ENCODE measurements at regions not wholly inside any gene's neighbourhood (a gene's known extent, or its start where the extent isn't known, plus 50 kb on each side); places are given as distances from the start of the nearest gene placed in this dataset.

- Histone ChIP-seq H3K36me3 (replicated peaks; ENCODE audit: insufficient read depth, low read length) (no peaks in the 10 kb centered on the region), H3K4me3 (ENCODE audit: low read length) (no peak overlapping the region), H3K4me1 (ENCODE audit: low read length) (no peaks in the 10 kb centered on the region), H4K20me1 (ENCODE audit: insufficient read depth, low read length) (no peaks in the 10 kb centered on the region), H3F3A (ENCODE audit: insufficient read depth, low read length) (no peaks in the 10 kb centered on the region), H3K79me2 (ENCODE audit: low read length) (no peaks in the 10 kb centered on the region), H2AFZ (ENCODE audit: low read length) (no peak overlapping the region), H3K4me2 (ENCODE audit: low read depth, low read length) (no peak overlapping the region), H3K9me2 (replicated peaks; ENCODE audit: insufficient read depth, low read length) (no peaks in the 10 kb centered on the region), H3K9ac (ENCODE audit: low read length) (no peak overlapping the region), H3K27ac (ENCODE audit: low read length) (no peak overlapping the region), H3K9me3 (replicated peaks; ENCODE audit: insufficient read depth, low read length) (no peaks in the 10 kb centered on the region), H3K27me3 (replicated peaks; ENCODE audit: insufficient read depth, low read length) (no peaks in the 10 kb centered on the region)
- TF ChIP-seq, protein P1, sequence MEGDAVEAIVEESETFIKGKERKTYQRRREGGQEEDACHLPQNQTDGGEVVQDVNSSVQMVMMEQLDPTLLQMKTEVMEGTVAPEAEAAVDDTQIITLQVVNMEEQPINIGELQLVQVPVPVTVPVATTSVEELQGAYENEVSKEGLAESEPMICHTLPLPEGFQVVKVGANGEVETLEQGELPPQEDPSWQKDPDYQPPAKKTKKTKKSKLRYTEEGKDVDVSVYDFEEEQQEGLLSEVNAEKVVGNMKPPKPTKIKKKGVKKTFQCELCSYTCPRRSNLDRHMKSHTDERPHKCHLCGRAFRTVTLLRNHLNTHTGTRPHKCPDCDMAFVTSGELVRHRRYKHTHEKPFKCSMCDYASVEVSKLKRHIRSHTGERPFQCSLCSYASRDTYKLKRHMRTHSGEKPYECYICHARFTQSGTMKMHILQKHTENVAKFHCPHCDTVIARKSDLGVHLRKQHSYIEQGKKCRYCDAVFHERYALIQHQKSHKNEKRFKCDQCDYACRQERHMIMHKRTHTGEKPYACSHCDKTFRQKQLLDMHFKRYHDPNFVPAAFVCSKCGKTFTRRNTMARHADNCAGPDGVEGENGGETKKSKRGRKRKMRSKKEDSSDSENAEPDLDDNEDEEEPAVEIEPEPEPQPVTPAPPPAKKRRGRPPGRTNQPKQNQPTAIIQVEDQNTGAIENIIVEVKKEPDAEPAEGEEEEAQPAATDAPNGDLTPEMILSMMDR (IDR thresholded peaks at IDR 0.05; ENCODE audit: low read length) = no peak
- TF ChIP-seq EZH2phosphoT487 (IDR thresholded peaks at IDR 0.05; ENCODE audit: low read length) (no peak), EZH2 (optimal IDR thresholded peaks at IDR 0.05; ENCODE audit: low read depth, low read length) (no peak)
- no peak for DNase-seq
Observed at GRCh38 chr3:104879919-104880318, 486.8 kb upstream of the ALCAM start.

DNA sequence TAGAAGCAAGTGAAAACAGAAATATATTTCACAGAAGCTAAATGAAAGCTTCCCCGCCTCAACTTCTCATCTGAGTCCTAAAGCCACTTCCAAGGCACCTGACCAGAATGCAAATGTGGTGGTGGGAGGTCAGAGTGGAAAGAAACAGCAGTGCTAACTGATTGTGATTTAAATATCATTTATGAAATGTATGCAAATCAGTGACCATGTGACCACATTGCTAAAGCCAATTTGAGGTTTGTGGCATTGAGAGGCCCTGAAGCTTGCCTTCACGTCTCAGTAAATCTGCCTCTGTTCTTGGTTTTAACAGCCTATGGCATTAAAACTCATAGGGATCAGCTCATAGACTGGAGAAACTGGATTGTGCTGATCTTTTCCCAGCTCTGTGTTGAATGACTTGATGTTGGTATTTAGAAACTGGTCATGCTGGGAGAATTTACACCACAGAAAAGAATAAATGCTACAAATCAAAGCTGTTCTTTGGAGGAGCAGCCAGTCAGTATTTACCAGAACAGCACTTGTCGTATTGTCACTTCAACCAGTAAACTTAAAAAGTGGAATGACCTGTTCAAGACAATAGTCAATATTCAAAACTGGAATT lies 481.4 kb upstream of the ALCAM start:
- Histone ChIP-seq H3K4me2 (ENCODE audit: low read depth, low read length) (no peak overlapping the region), H3F3A (ENCODE audit: insufficient read depth, low read length) (no peaks in the 10 kb centered on the region), H3K9ac (ENCODE audit: low read length) (no peak overlapping the region), H2AFZ (ENCODE audit: low read length) (no peak overlapping the region), H3K27ac (ENCODE audit: low read length) (no peak overlapping the region), H3K27me3 (replicated peaks; ENCODE audit: insufficient read depth, low read length) (no peaks in the 10 kb centered on the region), H3K9me2 (replicated peaks; ENCODE audit: insufficient read depth, low read length) (no peaks in the 10 kb centered on the region), H4K20me1 (ENCODE audit: insufficient read depth, low read length) (no peaks in the 10 kb centered on the region), H3K79me2 (ENCODE audit: low read length) (no peaks in the 10 kb centered on the region), H3K36me3 (replicated peaks; ENCODE audit: insufficient read depth, low read length) (no peaks in the 10 kb centered on the region), H3K4me1 (ENCODE audit: low read length) (no peaks in the 10 kb centered on the region), H3K9me3 (replicated peaks; ENCODE audit: insufficient read depth, low read length) (no peaks in the 10 kb centered on the region), H3K4me3 (ENCODE audit: low read length) (no peak overlapping the region)
- no peak for TF ChIP-seq EZH2phosphoT487 (IDR thresholded peaks at IDR 0.05; ENCODE audit: low read length)
- TF ChIP-seq, protein P1 (IDR thresholded peaks at IDR 0.05; ENCODE audit: low read length) = no peak
- no peak for TF ChIP-seq EZH2 (optimal IDR thresholded peaks at IDR 0.05; ENCODE audit: low read depth, low read length)
- no peak for DNase-seq

- H2AFZ ChIP-seq (ENCODE audit: low read length) = no peak overlapping the region
- no peaks in the 10 kb centered on the region for H3K9me3 ChIP-seq (replicated peaks; ENCODE audit: insufficient read depth, low read length)
- H3K4me2 ChIP-seq (ENCODE audit: low read depth, low read length) = no peak overlapping the region
- no peaks in the 10 kb centered on the region for H3F3A ChIP-seq (ENCODE audit: insufficient read depth, low read length)
- TF ChIP-seq EZH2 (optimal IDR thresholded peaks at IDR 0.05; ENCODE audit: low read depth, low read length) (no peak), EZH2phosphoT487 (IDR thresholded peaks at IDR 0.05; ENCODE audit: low read length) (no peak)
- TF ChIP-seq, protein P1 (IDR thresholded peaks at IDR 0.05; ENCODE audit: low read length) = no peak
- no peaks in the 10 kb centered on the region for H3K79me2 ChIP-seq (ENCODE audit: low read length)
- no peaks in the 10 kb centered on the region for H4K20me1 ChIP-seq (ENCODE audit: insufficient read depth, low read length)
- DNase-seq = no peak
- H3K36me3 ChIP-seq (replicated peaks; ENCODE audit: insufficient read depth, low read length) = no peaks in the 10 kb centered on the region
- no peak overlapping the region for H3K4me3 ChIP-seq (ENCODE audit: low read length)
- H3K9ac ChIP-seq (ENCODE audit: low read length) = no peak overlapping the region
- no peaks in the 10 kb centered on the region for H3K9me2 ChIP-seq (replicated peaks; ENCODE audit: insufficient read depth, low read length)
- H3K27me3 ChIP-seq (replicated peaks; ENCODE audit: insufficient read depth, low read length) = no peaks in the 10 kb centered on the region
- no peak overlapping the region for H3K27ac ChIP-seq (ENCODE audit: low read length)
- H3K4me1 ChIP-seq (ENCODE audit: low read length) = no peaks in the 10 kb centered on the region
Observed at GRCh38 chr3:104886220-104886995, 480.3 kb upstream of the ALCAM start.

Data from MM.1S (cell line).